GM23338 (cell line): ENCODE measurements at regions not wholly inside any gene's neighbourhood (a gene's known extent, or its start where the extent isn't known, plus 50 kb on each side); places are given as distances from the start of the nearest gene placed in this dataset.

Source experiments
- ATAC-seq: fragments of 200-7000 bp; cut with Tn5 transposase; 3 replicates; pipeline ENCODE4 v1.9.1; 2020
- DNase-seq: peaks from one replicate; pipeline ENCODE4 v3.0.0-alpha.2; 2015; ENCODE audit warnings: low spot score
- H2AFZ ChIP-seq: fragments of 200-600 bp; sonication (generic); 2 replicates; pipeline ENCODE4 v1.8.0; 2016; ENCODE audit warnings: antibody characterized with exemption, mild to moderate bottlenecking, moderate library complexity
- H3F3A ChIP-seq: fragments of 200-600 bp; sonication (generic); replicated peaks from 2 replicates; pipeline ENCODE4 v1.8.0; 2017; ENCODE audit warnings: antibody characterized with exemption, mixed run types, low read depth
- H3K27ac ChIP-seq: fragments of 200-600 bp; sonication (generic); 2 replicates; pipeline ENCODE4 v1.6.1; 2016; ENCODE audit warnings: low read depth
- H3K27me3 ChIP-seq: fragments of 200-600 bp; sonication (generic); 2 replicates; pipeline ENCODE4 v1.8.0; 2016; ENCODE audit warnings: mild to moderate bottlenecking, mixed run types, moderate library complexity; ENCODE audit not compliant: insufficient read depth
- H3K36me3 ChIP-seq: fragments of 200-600 bp; sonication (generic); 2 replicates; pipeline ENCODE4 v1.8.0; 2016; ENCODE audit warnings: mild to moderate bottlenecking; ENCODE audit not compliant: insufficient read depth
- H3K4me1 ChIP-seq: fragments of 200-600 bp; sonication (generic); 2 replicates; pipeline ENCODE4 v1.8.0; 2016; ENCODE audit warnings: mild to moderate bottlenecking, moderate library complexity; ENCODE audit not compliant: insufficient read depth
- H3K4me2 ChIP-seq: fragments of 200-600 bp; sonication (generic); 2 replicates; pipeline ENCODE4 v1.7.1; 2017; ENCODE audit warnings: mixed run types
- H3K4me3 ChIP-seq: fragments of 200-600 bp; sonication (generic); 2 replicates; pipeline ENCODE4 v1.6.1; 2016; ENCODE audit warnings: mixed run types
- H3K79me2 ChIP-seq: fragments of 200-600 bp; sonication (generic); replicated peaks from 2 replicates; pipeline ENCODE4 v1.8.0; 2017; ENCODE audit warnings: mild to moderate bottlenecking; ENCODE audit not compliant: insufficient read depth
- H3K9me2 ChIP-seq: fragments of 200-600 bp; sonication (generic); 2 replicates; pipeline ENCODE4 v1.8.0; 2017; ENCODE audit not compliant: insufficient read depth
- H4K20me1 ChIP-seq: fragments of 200-600 bp; sonication (generic); replicated peaks from 2 replicates; pipeline ENCODE4 v1.8.0; 2017; ENCODE audit warnings: mild to moderate bottlenecking; ENCODE audit not compliant: insufficient read depth
- H3K27ac Mint-ChIP-seq: 2 replicates; pipeline ENCODE4 v1.8.0; 2020; ENCODE audit warnings: inconsistent platforms, mild to moderate bottlenecking, moderate library complexity, mixed read lengths
- H3K27me3 Mint-ChIP-seq: 3 replicates; pipeline ENCODE4 v1.8.0; 2022; ENCODE audit warnings: low read depth, mild to moderate bottlenecking, moderate library complexity, mixed read lengths, inconsistent platforms; ENCODE audit not compliant: insufficient read depth, poor library complexity
- H3K36me3 Mint-ChIP-seq: 3 replicates; pipeline ENCODE4 v1.8.0; 2021; ENCODE audit warnings: low read depth, mild to moderate bottlenecking, inconsistent platforms, moderate library complexity, mixed read lengths
- H3K4me1 Mint-ChIP-seq: 3 replicates; pipeline ENCODE4 v1.8.0; 2020; ENCODE audit warnings: mild to moderate bottlenecking, inconsistent platforms, mixed read lengths
- H3K4me3 Mint-ChIP-seq: 3 replicates; pipeline ENCODE4 v1.8.0; 2021; ENCODE audit warnings: moderate library complexity, mild to moderate bottlenecking, inconsistent platforms, mixed read lengths
- H3K9me3 Mint-ChIP-seq: 3 replicates; pipeline ENCODE4 v1.8.0; 2020; ENCODE audit warnings: moderate library complexity, mild to moderate bottlenecking, inconsistent platforms, mixed read lengths
- ETS1 ChIP-seq: IDR thresholded peaks from 2 replicates; pipeline ENCODE4 v1.6.1; 2016; ENCODE audit warnings: antibody characterized with exemption
- EZH2phosphoT487 ChIP-seq: fragments of 200-600 bp; sonication (generic); IDR thresholded peaks from one replicate; pipeline ENCODE4 v1.8.1; 2018; ENCODE audit warnings: antibody characterized with exemption; ENCODE audit not compliant: unreplicated experiment
- JUNB ChIP-seq: IDR thresholded peaks from one replicate; pipeline ENCODE4 v1.6.1; 2016; ENCODE audit warnings: antibody characterized with exemption; ENCODE audit not compliant: unreplicated experiment
- REST ChIP-seq: IDR thresholded peaks from one replicate; pipeline ENCODE4 v1.6.1; 2018; ENCODE audit warnings: antibody characterized with exemption; ENCODE audit not compliant: unreplicated experiment
- STAT1 ChIP-seq: IDR thresholded peaks from one replicate; pipeline ENCODE4 v1.6.1; 2016; ENCODE audit warnings: antibody characterized with exemption; ENCODE audit not compliant: unreplicated experiment
- ZNF331 ChIP-seq: fragments of 250-450 bp; sonication (Bioruptor Pico); IDR thresholded peaks from 2 replicates; pipeline ENCODE4 v1.5.0; 2020; ENCODE audit warnings: low read depth, mild to moderate bottlenecking, moderate library complexity

- TF ChIP-seq ETS1 = no peak
- no peak for TF ChIP-seq EZH2phosphoT487
- TF ChIP-seq REST = no peak
- no peak for TF ChIP-seq STAT1
- TF ChIP-seq ZNF331 (CRISPR knock-in tag) = no peak
- TF ChIP-seq JUNB = no peak
These were observed 1082.9 kb upstream of the CDH18 start (continued) for GRCh38 chr5:21070858-21071257.

GRCh38 chr5:21067724-21068123, 1079.7 kb upstream of the CDH18 start:
- H3K4me1 Mint-ChIP-seq = no peaks in the 10 kb centered on the region; the same call in 2 of the 3 replicates
- H3K27me3 Mint-ChIP-seq = peaks cover 3% of the 10 kb centered on the region

More at GRCh38 chr5:21067724-21068123, 1079.7 kb upstream of the CDH18 start:
- H3K36me3 ChIP-seq = peaks cover 4% of the 10 kb centered on the region; the same call in 1 of the 2 replicates
- no peaks in the 10 kb centered on the region for H4K20me1 ChIP-seq
- H3K4me3 ChIP-seq = no peak overlapping the region
- ATAC-seq = no peak
- H3K4me2 ChIP-seq = no peak overlapping the region
- H3K27ac ChIP-seq = no peak overlapping the region
- Mint-ChIP-seq H3K27ac (no peak overlapping the region), H3K4me3 (no peak overlapping the region), H3K9me3 (peaks cover 19% of the 10 kb centered on the region), H3K36me3 (peaks cover 11% of the 10 kb centered on the region; the same call in 2 of the 3 replicates)
- TF ChIP-seq ETS1 (no peak), ZNF331 (CRISPR knock-in tag) (no peak)
- H3K27me3 ChIP-seq = no peaks in the 10 kb centered on the region
- no peak overlapping the region for H2AFZ ChIP-seq
- H3K9me2 ChIP-seq = no peaks in the 10 kb centered on the region
- H3K4me1 ChIP-seq = peaks cover 4% of the 10 kb centered on the region; the same call in 1 of the 2 replicates
- H3K79me2 ChIP-seq = no peaks in the 10 kb centered on the region
- DNase-seq = no peak
- H3F3A ChIP-seq = no peaks in the 10 kb centered on the region
